HepG2 (cell line): ENCODE measurements at regions not wholly inside any gene's neighbourhood (a gene's known extent, or its start where the extent isn't known, plus 50 kb on each side); places are given as distances from the start of the nearest gene placed in this dataset.

Experiments
- ATAC-seq: fragments of 200-7000 bp; cut with Tn5 transposase; 3 replicates; pipeline ENCODE4 v1.9.1; 2020; ENCODE audit warnings: mild to moderate bottlenecking, moderate library complexity
- BruUV-seq: library from RNA; stranded (reverse); fragments of 400-500 nt; replicated peaks from 2 replicates; lab custom pipeline; 2021; lab: Mats Ljungman, UMichigan
- CTCF ChIA-PET: fragments of 300-600 bp; formaldehyde crosslinking; extraction: SDS; loops from one replicate; lab custom pipeline; 2021; ENCODE audit warnings: low total read pairs, inconsistent platforms, low intra/inter-chr PET ratio; lab: Yijun Ruan, JAX
- POLR2A ChIA-PET: fragments of 350-600 bp; sonication (Branson Sonifier 250); formaldehyde crosslinking; loops from one replicate; lab custom pipeline; 2020; ENCODE audit warnings: antibody characterized with exemption, inconsistent platforms; lab: Yijun Ruan, JAX
- DNase-seq: peaks from one replicate; pipeline ENCODE4 v3.0.0-alpha.2; 2015; ENCODE audit warnings: low spot score
- FAIRE-seq: peaks from 3 replicates; lab custom pipeline; 2011; peaks lifted over from hg19 to GRCh38; lab: Jason Lieb, UNC
- H2AFZ ChIP-seq: one replicate; pipeline ENCODE4 v1.6.1; 2011; ENCODE audit warnings: low read length, inconsistent platforms
- H3K27ac ChIP-seq: fragments of 300-600 bp; 3 replicates; pipeline ENCODE4 v1.8.0; 2011; ENCODE audit warnings: mixed run types, mild to moderate bottlenecking, mixed read lengths, low read length, inconsistent platforms; ENCODE audit not compliant: insufficient read depth; ENCODE audit errors: extremely low read length
- H3K27me3 ChIP-seq, 2 experiments: fragments of 200-600 bp in 1 of 2; 2 replicates in 1 of 2; 3 replicates in 1 of 2; pipeline versions ENCODE4 v1.6.0 to v1.8.0; 2011; ENCODE audit warnings: low read length in 2 of 2, mild to moderate bottlenecking in 2 of 2, moderate library complexity in 2 of 2, inconsistent platforms in 1 of 2; ENCODE audit not compliant: insufficient read depth in 2 of 2, control insufficient read depth in 1 of 2
- H3K36me3 ChIP-seq, 2 experiments: fragments of 200-600 bp in 1 of 2; replicated peaks in 1 of 2; 2 replicates in 1 of 2; 3 replicates in 1 of 2; pipeline versions ENCODE4 v1.5.1 to v1.8.0; 2011; ENCODE audit warnings: low read length in 2 of 2, inconsistent platforms in 1 of 2; ENCODE audit not compliant: insufficient read depth in 2 of 2, control insufficient read depth in 1 of 2
- H3K4me1 ChIP-seq: 2 replicates; pipeline ENCODE4 v1.5.1; 2012; ENCODE audit warnings: low read length, inconsistent platforms; ENCODE audit not compliant: insufficient read depth
- H3K4me2 ChIP-seq: 2 replicates; pipeline ENCODE4 v1.6.0; 2011; ENCODE audit warnings: low read depth, low read length, inconsistent platforms
- H3K4me3 ChIP-seq, 3 experiments: fragments of 200-600 bp in 1 of 3; sonication (generic), shearing (Covaris generic) in 1 of 3; replicated peaks in 1 of 3; 2 replicates each; pipeline ENCODE4 v1.5.1; 2011 to 2016; ENCODE audit warnings: low read length in 3 of 3, inconsistent platforms in 2 of 3, low read depth in 2 of 3, mild to moderate bottlenecking in 2 of 3, control low read depth in 1 of 3, mixed read lengths in 1 of 3; ENCODE audit not compliant: insufficient read depth in 1 of 3
- H3K79me2 ChIP-seq: one replicate; pipeline ENCODE4 v1.6.1; 2011; ENCODE audit warnings: low read length, inconsistent platforms; ENCODE audit not compliant: insufficient read depth
- H3K9ac ChIP-seq: 2 replicates; pipeline ENCODE4 v1.6.0; 2011; ENCODE audit warnings: mild to moderate bottlenecking, low read depth, low read length, inconsistent platforms; ENCODE audit not compliant: insufficient read depth
- H3K9me3 ChIP-seq: 2 replicates; pipeline ENCODE4 v1.5.1; 2012; ENCODE audit warnings: mild to moderate bottlenecking, low read length
- H4K20me1 ChIP-seq: 2 replicates; pipeline ENCODE4 v1.6.0; 2011; ENCODE audit warnings: inconsistent platforms, mild to moderate bottlenecking, low read length, moderate library complexity; ENCODE audit not compliant: insufficient read depth
- E2F2 ChIP-seq: sonication (generic); formaldehyde crosslinking; IDR thresholded peaks from 2 replicates; pipeline ENCODE4 v1.4.0; 2020; ENCODE audit warnings: missing genetic modification reagents, borderline replicate concordance
- FOXM1 ChIP-seq: sonication (generic); formaldehyde crosslinking; IDR thresholded peaks from 2 replicates; pipeline ENCODE4 v1.5.0; 2020; ENCODE audit warnings: missing genetic modification reagents
- GABPB1 ChIP-seq: IDR thresholded peaks from 2 replicates; pipeline ENCODE4 v1.6.1; 2016; ENCODE audit warnings: mild to moderate bottlenecking, missing genetic modification reagents, moderate library complexity, missing compliant biosample characterization
- GATAD1 ChIP-seq: IDR thresholded peaks from 2 replicates; pipeline ENCODE4 v1.6.1; 2016; ENCODE audit warnings: missing genetic modification reagents, missing compliant biosample characterization
- HOXA7 ChIP-seq: sonication (generic); formaldehyde crosslinking; IDR thresholded peaks from 2 replicates; pipeline ENCODE4 v1.8.1; 2022; ENCODE audit warnings: mild to moderate bottlenecking, missing genetic modification reagents, moderate library complexity
- KLF13 ChIP-seq: sonication (generic); formaldehyde crosslinking; IDR thresholded peaks from 2 replicates; pipeline ENCODE4 v1.4.0; 2020; ENCODE audit warnings: mild to moderate bottlenecking, missing genetic modification reagents
- RARA ChIP-seq: IDR thresholded peaks from 2 replicates; pipeline ENCODE4 v1.6.1; 2016; ENCODE audit warnings: missing genetic modification reagents, missing compliant biosample characterization
- RBM39 ChIP-seq: fragments of 200-400 bp; formaldehyde crosslinking; IDR thresholded peaks from one replicate; pipeline ENCODE4 v1.6.1; 2018; ENCODE audit warnings: antibody characterized with exemption, mild to moderate bottlenecking, low read depth, low read length; ENCODE audit not compliant: poor library complexity, severe bottlenecking
- REXO4 ChIP-seq: sonication (generic); formaldehyde crosslinking; IDR thresholded peaks from 2 replicates; pipeline ENCODE4 v1.8.0; 2022; ENCODE audit warnings: missing genetic modification reagents, mild to moderate bottlenecking, borderline replicate concordance
- SOX6 ChIP-seq, 2 experiments: fragments of 450-650 bp in 1 of 2; sonication (generic) in 1 of 2; formaldehyde crosslinking in 1 of 2; IDR thresholded peaks; 2 replicates each; pipeline versions ENCODE4 v1.4.0 to v1.6.1; 2017 to 2020; ENCODE audit warnings: antibody characterized with exemption in 1 of 2, mild to moderate bottlenecking in 1 of 2, missing genetic modification reagents in 1 of 2
- ZFP41 ChIP-seq: sonication (generic); formaldehyde crosslinking; IDR thresholded peaks from 2 replicates; pipeline ENCODE4 v1.4.0; 2020; ENCODE audit warnings: mild to moderate bottlenecking, missing genetic modification reagents, borderline replicate concordance
- ZNF44 ChIP-seq: sonication (generic); formaldehyde crosslinking; IDR thresholded peaks from 2 replicates; pipeline ENCODE4 v1.5.1; 2020; ENCODE audit warnings: mild to moderate bottlenecking, missing genetic modification reagents
- ZNF7 ChIP-seq: IDR thresholded peaks from 2 replicates; pipeline ENCODE4 v1.6.1; 2016; ENCODE audit warnings: missing biosample characterization, missing genetic modification reagents
- whole genome bisulfite sequencing: methylation state at CpG from one replicate; pipeline ENCODE4 v1.1.6; 2017; ENCODE audit warnings: low lambda C conversion rate; 5-methylcytosine and 5-hydroxymethylcytosine counted together
- in situ Hi-C: cut with HindIII; loops from 2 replicates; pipeline ENCODE4 v1.10.0; 2017; ENCODE audit warnings: low pct_unique_long_range_greater_than_20kb; ENCODE audit not compliant: extremely low pct_ligation_motif_present
- intact Hi-C: fragments of 100-400 bp; cut with micrococcal nuclease; formaldehyde crosslinking; loops from one replicate; pipeline ENCODE4 v1.10.0; 2022; ENCODE audit not compliant: unreplicated experiment
- TF ChIP-seq, protein P1 (sequence below): sonication (generic); formaldehyde crosslinking; IDR thresholded peaks from 2 replicates; pipeline ENCODE4 v1.8.0; 2022; ENCODE audit warnings: missing genetic modification reagents, mild to moderate bottlenecking, moderate library complexity, borderline replicate concordance

- TF ChIP-seq E2F2 (no peak), FOXM1 (CRISPR knock-in tag) (no peak), SOX6 (IDR thresholded peaks at IDR 0.05) (no peak), SOX6 (CRISPR knock-in tag; IDR thresholded peaks at IDR 0.05) (no peak), ZNF44 (CRISPR knock-in tag) (no peak), KLF13 (CRISPR knock-in tag) (no peak), ZNF7 (CRISPR knock-in tag) (no peak)
These were observed 56.5 kb upstream of the RNF38 start (continued) for GRCh38 chr9:36456480-36457065.

- Histone ChIP-seq H3K4me2 (no peak overlapping the region), H3K36me3 (no peaks in the 10 kb centered on the region), H3K79me2 (peaks cover 11% of the 10 kb centered on the region), H3K27ac (no peak overlapping the region), H3K4me1 (peaks cover 21% of the 10 kb centered on the region)
- BruUV-seq, result no TSS peak
- POLR2A ChIA-PET, result no interaction called here
- 100% methylated on average over 3 of the region's 3 CpGs for WGBS
- TF ChIP-seq REXO4 (CRISPR knock-in tag) (no peak), RARA (CRISPR knock-in tag) (no peak), ZFP41 (CRISPR knock-in tag) (no peak), RBM39 (no peak), GATAD1 (CRISPR knock-in tag) (no peak), GABPB1 (CRISPR knock-in tag) (no peak), HOXA7 (CRISPR knock-in tag) (no peak)
- TF ChIP-seq, protein P1, sequence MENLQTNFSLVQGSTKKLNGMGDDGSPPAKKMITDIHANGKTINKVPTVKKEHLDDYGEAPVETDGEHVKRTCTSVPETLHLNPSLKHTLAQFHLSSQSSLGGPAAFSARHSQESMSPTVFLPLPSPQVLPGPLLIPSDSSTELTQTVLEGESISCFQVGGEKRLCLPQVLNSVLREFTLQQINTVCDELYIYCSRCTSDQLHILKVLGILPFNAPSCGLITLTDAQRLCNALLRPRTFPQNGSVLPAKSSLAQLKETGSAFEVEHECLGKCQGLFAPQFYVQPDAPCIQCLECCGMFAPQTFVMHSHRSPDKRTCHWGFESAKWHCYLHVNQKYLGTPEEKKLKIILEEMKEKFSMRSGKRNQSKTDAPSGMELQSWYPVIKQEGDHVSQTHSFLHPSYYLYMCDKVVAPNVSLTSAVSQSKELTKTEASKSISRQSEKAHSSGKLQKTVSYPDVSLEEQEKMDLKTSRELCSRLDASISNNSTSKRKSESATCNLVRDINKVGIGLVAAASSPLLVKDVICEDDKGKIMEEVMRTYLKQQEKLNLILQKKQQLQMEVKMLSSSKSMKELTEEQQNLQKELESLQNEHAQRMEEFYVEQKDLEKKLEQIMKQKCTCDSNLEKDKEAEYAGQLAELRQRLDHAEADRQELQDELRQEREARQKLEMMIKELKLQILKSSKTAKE (CRISPR knock-in tag), result no peak
- TF ChIP-seq, all 625 proteins: peak for 0
- intact Hi-C loops, result no loop called here
- FAIRE-seq (no peak), DNase-seq (no peak), ATAC-seq (no peak)
- no peaks in the 10 kb centered on the region for H3K9me3 ChIP-seq
- CTCF ChIA-PET, result interaction anchor here (2.2 kb wide), 1 partner anchor 45 kb away, joined by 6 read pairs; no protein-coding TSS in a partner anchor
- H3K9ac ChIP-seq, result no peak overlapping the region
- 0 out of 2 replicates have a peak, but pooled peaks cover 2% of the 10 kb centered on the region for H4K20me1 ChIP-seq
- no peaks in the 10 kb centered on the region for H3K27me3 ChIP-seq
- H3K4me3 ChIP-seq, result no peak overlapping the region
- in situ Hi-C loops, result no loop called here
- no peak overlapping the region for H2AFZ ChIP-seq
These were observed 51.9 kb upstream of the RNF38 start for GRCh38 chr9:36451949-36452348.
